HG02885 (cell line): ENCODE measurements at regions not wholly inside any gene's neighbourhood (a gene's known extent, or its start where the extent isn't known, plus 50 kb on each side); places are given as distances from the start of the nearest gene placed in this dataset.
"Not testable (repeated sequence)": the region's sequence is repeated elsewhere in the genome, so short reads cannot be mapped to it uniquely, and the experiment has no call there.

Experiments
- ATAC-seq: cut with Tn5 transposase; IDR thresholded peaks from one replicate; pipeline ENCODE4 v1.9.1; 2021; ENCODE audit warnings: mild to moderate bottlenecking; ENCODE audit not compliant: unreplicated experiment, poor library complexity

DNA sequence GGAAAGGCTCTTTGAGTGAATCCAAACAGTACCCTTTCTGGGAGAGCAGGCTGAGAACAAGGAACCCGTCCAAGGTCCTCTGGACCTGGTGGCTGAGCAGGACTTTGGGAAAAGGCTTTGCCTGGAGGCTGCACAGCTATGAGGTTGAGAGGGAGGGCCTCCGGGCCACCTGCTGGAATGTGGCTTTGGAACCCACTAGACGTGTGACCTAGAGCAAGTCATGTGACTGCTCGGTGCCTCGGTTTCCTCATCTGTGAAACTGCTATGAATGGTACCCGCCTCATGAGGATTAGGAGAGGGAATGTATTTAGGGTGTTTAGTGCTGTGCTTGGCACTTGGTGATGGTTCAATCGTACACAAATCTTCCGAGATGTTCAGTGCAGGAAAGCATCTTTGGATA is 50.4 kb downstream of the HAPSTR1 start:
- no peak for ATAC-seq

DNA sequence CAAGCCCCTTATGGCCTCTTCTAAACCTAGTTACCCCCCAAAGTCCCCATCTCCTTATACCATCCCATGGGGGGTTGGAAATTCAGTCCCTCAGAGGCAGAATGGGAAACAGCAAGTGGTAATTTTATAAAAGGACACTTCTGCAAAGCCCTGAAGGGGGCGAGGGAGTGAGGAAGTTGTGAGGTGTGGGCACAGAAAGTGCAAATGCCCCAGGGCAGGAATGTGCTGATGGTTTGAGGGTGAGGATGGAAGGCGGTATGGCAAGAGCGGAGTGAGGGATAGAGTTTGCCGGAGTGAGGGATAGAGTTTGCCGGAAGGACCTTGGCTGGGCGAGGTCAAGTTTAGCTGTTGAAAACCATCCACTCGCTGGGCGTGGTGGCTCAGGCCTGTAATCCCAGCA is 52.7 kb downstream of the HAPSTR1 start:
- no peak for ATAC-seq

DNA sequence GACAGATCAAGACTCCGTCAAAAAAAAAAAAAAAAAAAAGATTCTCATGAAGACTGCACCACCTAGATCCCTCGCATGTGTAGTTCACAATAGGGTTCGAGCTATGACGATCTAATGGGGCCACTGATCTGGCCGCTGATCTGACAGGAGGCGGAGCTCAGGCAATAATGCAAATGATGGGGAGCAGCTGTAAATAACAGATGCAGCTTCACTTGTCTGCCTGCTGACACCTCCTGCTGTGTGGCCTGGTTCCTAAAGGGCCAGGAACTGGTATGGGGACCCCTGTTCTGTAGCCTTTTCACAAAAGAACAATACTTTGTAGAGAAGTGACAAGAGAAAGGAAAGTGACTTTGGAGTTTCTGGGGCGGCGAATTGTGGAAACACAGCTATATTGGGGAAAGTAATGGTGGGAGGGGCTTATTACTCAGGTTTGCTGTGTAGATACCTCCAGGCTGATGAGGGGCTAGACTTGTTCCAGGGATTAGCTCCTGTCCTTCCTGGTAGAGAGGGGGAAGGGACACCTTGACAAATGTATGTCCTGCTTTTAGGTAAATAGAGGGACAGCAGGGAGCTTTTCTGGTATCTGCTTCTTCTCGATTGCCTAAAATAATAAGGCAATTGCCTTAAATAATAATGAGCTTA is 57.1 kb downstream of the HAPSTR1 start:
- ATAC-seq = no peak

DNA sequence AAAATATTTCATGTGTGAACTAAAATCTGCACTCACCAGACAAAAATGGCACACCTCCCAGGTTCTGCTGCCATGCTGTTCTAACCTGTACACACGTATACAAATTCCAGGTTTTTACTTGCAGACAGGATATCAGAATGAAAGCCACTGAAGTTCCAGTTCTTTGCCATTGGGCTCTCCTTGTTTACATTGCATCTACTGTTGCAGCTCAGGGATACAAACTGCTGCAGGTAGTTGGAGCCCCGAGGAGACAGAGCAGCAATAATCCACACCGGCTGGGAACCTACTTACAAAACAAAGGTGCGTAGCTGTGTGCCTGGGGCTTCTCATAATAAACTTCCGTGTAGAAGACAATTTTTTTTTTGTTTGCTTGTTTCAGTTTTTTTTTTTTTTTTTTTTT is 59.6 kb downstream of the HAPSTR1 start:
- ATAC-seq = no peak

DNA sequence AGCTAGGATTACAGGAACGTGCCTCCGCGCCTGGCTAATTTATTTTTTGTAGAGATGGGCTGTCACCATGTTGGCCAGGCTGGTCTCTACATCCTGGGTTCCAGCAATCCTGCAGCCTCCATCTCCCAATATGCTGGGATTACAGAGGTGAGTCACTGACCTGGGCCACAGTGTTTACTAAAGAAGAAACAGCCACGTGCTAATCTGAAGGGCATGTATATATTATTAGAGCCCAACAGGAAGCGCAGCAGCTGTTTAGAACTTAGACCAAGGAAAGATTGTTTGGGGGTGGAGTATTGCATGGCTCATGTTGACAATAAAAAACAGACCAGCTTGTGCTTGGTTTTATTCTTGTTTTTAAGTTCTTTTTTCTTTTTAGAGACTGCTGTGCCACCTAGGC is 60.2 kb downstream of the HAPSTR1 start:
- ATAC-seq = no peak

DNA sequence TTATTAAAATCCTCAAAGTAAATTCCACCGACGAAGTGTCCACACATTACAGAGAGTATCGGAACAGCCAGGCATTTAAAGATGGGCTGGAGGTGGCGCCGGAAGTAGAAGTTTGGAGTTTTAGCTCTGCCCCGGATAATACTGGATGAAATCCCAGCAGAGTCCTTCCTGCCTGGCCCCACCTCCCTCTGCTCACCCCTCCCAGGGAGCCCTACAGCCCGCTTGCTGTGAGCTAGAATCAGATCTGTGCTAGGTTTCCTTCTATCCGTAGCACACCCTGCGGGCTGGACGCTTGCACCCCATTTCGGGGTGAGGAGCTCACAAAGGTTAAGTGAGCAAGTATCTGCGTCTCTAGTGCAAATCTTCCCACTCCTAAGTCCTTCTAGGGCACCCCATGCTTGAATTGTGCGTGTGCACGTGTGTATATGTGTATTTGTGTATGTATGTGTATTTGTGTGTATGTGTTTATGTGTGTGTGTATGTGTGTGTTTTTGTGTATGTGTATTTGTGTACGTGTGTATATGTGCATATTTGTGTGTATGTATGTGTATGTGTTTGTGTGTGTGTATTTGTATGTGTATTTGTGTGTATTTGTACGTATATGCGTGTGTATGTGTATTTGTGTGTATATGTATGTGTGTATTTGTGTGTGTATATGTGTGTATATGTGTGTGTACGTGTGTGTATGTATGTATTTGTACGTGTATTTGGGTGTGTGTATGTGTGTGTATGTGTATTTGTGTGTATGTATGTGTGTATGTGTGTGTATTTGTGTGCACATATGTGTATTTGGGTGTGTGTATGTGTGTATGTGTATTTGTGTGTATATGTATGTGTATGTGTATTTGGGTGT is 61.4 kb downstream of the HAPSTR1 start:
- no peak for ATAC-seq

DNA sequence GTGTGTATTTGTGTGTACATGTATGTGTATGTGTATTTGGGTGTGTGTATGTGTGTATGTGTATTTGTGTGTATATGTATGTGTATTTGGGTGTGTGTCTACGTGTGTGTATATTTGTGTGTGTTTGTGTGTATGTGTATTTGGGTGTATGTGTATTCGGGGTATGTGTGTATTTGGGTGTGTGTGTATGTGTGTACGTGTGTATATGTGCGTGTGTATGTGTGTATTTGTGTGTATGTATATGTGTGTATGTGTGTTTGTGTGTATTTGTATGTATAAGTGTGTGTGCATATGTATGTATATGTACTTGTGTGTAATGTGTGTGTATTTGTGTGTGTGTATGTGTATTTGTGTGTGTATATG is 62.0 kb downstream of the HAPSTR1 start:
- no peak for ATAC-seq

DNA sequence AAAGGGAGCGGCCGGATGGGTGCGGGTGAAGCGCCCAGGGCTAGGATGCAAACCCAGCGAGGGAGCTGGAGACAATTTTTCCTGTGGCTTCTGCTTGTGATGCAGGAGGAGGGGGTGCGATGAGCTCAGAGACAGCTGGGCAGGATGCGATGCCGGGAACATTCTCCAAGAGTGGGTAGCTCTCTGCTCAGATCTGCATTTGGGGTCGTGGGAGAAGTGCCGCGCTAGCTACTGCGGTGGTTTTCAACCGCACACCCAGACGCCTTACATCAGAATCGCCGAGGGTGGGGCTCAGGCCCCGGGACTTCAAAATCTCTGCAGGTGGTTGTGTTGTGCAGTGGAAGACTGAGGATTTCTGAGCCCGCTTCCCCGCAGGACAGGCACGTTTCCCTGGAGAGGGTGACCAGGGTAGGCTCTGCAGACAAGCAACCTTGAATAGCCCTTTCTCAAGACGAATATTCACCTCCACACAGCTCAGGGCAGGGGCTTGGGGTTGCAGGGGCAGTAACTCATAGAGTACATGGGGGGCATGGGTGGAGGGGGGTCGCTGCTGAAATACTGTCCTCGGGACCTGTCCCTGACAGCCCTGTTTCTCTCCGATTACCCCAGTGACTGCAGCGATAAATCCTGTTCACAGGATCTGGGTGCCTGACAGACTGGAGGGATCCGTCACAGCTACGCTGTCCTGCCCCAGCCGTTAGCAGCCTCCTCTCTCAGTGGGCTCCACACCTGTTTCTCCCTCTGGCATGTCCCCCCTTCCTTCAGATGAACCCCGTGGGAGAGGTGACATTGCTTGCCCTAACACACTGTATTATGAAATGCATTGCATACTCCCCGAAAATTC is 63.3 kb downstream of the HAPSTR1 start:
- no peak for ATAC-seq

DNA sequence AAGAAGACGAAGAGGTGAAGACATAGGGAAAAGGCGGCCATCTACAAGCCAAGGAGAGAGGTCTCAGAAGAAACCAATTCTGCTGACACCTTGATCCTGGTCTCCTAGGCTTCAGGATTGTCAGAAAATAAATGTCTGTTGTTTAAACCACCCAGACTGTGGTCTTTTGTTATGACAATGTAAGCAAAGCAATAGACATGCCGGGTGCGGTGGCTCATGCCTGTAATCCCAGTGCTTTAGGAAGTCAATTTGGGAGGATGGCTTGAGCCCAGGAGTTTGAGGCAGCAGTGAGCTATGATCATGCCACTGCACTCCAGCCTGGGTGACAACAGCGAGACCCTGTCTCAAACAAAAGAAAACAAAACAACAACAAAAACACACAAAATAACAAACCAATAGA is 64.4 kb downstream of the HAPSTR1 start:
- no peak for ATAC-seq

DNA sequence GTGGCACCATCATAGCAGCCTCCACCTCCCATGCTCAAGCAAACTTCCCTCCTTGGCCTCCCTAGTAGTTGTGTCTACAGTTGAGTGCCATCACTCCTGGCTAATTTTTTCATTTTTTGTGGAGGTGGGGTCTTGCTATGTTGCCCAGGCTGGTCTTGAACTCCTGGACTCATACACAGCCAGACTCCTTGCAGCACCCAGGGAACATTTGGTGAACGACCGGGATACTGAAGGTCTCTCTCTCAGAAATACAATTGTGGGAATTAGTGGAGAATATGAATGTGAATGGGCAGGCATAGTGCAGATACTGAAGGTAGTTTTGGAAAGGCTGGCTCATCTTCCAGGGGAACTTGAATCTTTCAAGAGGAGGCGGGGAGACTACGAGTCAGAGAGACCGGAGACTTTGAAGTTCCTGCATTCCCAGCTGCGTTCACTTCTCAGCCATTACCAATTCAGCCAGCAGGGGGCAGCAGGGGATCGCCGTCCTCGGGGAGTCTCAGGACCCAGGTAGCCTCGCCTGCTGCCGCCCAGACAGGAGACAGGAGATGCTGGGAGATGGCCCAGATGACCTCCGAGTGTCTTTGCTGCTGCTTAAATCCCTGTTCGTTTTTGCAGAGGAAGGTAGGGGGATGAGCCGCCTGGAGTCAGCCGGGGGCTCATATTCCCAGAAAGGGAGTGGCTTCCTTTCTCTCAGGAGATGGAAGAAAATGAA is 68.6 kb downstream of the HAPSTR1 start:
- peak; percentile 63 for ATAC-seq

DNA sequence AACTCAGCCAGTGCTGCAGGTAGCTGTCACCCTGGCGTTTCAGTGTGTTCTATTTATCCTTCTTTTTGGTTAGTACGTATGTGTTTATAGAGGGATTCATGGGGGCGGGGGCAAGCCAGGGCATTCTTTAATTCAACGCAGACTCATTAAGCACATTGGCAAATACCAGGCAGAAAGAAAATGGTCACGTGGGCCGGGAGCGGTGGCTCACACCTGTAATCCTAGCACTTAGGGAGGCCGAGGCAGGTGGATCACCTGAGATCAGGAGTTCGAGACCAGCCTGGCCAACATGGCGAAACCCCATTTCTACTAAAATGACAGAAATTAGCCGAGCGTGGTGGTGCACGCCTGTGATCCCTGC is 69.1 kb downstream of the HAPSTR1 start:
- ATAC-seq = no peak

DNA sequence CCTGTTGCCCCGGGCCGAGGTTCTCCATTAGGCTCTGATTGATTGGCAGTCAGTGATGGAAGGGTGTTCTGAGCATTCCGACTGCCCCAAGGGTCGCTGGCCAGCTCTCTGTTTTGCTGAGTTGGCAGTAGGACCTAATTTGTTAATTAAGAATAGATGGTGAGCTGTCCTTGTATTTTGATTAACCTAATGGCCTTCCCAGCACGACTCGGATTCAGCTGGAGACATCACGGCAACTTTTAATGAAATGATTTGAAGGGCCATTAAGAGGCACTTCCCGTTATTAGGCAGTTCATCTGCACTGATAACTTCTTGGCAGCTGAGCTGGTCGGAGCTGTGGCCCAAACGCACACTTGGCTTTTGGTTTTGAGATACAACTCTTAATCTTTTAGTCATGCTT is 74.2 kb downstream of the HAPSTR1 start:
- no peak for ATAC-seq

DNA sequence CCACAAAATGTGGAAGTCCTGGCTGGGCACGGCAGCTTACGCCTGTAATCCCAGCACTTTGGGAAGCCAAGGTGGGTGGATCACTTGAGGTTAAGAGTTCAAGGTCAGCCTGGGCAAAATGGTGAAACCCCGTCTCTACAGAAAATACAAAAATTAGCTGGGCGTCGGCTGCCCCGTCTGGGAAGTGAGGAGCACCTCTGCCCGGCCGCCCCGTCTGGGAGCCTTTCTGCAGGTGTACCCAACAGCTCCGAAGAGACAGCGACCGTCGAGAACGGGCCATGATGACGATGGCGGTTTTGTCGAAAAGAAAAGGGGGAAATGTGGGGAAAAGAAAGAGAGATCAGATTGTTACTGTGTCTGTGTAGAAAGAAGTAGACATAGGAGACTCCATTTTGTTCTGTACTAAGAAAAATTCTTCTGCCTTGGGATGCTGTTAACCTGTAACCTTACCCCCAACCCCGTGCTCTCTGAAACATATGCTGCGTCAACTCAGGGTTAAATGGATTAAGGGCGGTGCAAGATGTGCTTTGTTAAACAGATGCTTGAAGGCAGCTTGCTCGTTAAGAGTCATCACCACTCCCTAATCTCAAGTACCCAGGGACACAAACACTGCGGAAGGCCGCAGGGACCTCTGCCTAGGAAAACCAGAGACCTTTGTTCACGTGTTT is 75.0 kb downstream of the HAPSTR1 start:
- ATAC-seq = not testable (repeated sequence)

DNA sequence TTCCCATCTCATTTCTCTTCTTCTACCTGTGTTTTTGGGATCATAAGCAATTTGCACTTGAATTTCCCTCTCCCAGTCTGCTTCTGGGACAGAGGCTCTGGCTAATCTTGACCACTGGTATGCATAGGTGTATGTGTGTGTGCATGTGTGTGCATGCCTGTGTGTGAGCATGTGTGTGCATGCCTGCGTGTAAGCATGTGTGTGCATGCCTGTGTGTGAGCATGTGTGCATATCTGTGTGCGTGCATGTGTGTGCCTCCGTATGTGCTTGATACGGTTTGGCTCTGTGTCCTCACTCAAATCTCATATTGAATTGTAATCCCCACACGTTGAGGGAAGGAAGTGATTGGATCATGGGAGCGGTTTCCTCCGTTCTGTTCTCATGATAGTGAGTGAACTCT is 77.7 kb downstream of the HAPSTR1 start:
- no peak for ATAC-seq

DNA sequence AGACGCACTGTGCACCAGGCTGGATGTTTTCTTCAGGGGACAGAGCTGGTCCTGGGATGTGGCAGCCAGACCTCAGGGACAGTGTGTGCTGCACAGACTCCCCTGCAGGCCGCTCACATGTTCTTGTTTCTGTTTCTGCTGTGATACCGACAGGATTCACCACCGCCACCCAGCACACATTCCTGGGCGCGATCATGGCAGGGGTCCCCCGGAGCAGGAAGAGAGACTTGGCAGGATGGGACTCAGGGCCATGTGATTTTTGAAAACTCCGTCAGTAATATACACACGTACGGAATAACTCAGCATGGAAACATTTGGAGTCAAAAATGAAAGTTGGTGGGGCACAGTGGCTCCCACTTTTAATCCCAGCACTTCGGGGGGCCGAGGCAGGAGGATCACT is 79.0 kb downstream of the HAPSTR1 start:
- ATAC-seq = no peak

DNA sequence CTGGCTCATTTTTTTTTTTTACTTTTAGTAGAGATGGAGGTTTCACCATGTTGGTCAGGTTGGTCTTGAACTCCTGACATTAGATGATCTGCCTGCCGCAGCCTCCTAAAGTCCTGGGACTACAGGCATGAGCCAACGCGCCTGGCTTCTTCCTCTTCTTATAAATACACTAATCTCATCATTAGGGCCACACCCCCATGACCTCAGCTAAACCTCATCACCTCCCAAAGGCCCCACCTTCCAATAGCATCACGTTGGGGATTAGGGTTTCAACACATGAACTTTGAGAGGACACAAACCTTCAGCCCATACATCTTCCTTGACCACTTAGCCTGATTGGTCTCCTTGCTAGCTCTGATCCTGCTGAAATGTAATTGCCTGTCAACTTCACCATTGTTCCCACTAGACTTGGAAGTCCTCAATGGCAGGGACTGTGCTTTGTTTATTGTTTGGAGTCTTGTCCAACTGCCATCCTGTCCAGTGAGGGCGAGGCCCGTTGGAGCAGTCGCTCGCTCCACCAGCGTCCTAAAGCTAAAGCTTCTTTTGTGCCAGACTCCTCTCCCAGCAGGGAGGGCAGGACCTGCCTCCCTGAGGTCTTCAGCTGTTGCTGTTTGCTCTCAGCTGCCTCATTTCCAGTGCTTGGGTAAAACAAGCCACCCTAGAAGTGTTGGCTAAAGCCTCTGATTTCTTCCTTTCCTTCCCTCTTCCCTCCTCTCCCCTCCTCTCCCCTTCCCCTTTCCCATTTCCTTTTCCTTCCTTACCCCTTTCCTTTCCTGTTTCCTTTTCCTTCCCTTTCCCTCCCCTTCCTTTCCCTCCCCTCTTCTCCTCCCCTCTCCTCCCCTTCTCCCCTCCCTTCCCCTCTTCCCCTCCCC is 85.3 kb downstream of the HAPSTR1 start:
- ATAC-seq = no peak

DNA sequence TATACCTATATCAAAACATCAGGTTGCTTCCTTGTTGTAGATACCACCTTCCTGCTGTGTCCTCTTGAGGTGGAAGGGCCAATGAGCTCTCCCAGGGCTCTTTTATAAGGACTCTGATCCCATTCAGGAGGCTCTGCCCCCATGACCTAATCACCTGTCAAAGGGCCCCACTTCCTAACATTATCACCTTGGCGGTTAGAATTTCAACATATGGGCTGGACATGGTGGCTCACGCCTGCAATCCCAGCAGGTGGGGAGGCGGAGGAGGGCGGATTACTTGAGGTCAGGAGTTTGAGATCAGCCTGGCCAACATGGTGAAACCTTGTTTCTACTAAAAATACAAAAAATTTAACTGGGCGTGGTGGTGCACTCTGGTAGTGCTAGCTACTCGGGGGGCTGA is 86.4 kb downstream of the HAPSTR1 start:
- no peak for ATAC-seq

DNA sequence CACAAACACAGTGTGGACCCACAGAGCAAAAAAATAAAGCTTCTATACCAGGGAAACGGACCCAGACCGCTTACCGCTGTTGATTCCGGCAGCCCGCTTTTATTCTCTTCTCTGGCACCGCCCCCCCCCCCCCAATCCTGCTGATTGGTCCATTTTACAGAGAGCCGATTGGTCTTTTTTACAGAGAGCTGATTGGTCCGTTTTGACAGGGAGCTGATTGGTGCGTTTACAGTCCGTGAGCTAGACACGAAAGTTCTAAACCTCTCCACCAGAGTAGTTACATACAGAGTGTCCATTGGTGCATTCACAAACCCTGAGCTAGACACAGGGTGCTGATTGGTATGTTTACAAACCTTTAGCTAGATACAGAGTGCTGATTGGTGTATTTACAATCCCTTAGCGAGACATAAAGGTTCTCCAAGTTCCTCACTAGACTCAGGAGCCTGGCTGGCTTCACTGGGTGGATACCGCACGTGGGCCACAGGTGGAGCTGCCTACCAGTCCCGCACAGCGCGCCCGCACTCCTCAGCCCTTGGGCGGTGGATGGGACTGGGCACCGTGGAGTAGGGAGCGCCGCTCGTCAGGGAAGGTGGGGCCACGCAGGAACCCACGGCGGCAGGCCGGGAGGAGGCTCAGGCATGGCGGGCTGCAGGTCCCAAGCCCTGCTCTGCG is 92.4 kb downstream of the HAPSTR1 start:
- no peak for ATAC-seq

DNA sequence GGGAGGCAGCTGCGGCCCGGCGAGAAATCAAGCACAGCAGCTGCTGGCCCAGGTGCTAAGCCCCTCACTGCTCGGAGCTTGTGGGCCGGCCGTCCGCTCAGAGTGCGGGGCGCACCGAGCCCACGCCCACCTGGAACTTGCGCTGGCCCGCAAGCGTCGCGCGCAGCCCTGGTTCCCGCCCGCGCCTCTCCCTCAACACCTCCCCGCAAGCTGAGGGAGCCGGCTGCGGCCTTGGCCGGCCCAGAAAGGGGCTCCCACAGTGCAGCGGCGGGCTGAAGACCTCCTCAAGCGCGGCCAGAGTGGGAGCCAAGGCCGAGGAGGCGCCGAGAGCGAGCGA is 92.9 kb downstream of the HAPSTR1 start:
- no peak for ATAC-seq
